ENCODE measurements at regions not wholly inside any gene's neighbourhood (a gene's known extent, or its start where the extent isn't known, plus 50 kb on each side); places are given as distances from the start of the nearest gene placed in this dataset.

GRCh38 chr3:65114041-65114440 lies 426.2 kb upstream of the ADAMTS9 start:
- no peak for DNase-seq (ENCODE audit: low spot score)

- no peak for DNase-seq (ENCODE audit: low spot score)
These were observed 425.0 kb upstream of the ADAMTS9 start for GRCh38 chr3:65112751-65113300.

GRCh38 chr3:65110661-65111060 lies 422.9 kb upstream of the ADAMTS9 start:
- DNase-seq (ENCODE audit: low spot score): no peak

GRCh38 chr3:65109966-65110500 lies 422.2 kb upstream of the ADAMTS9 start:
- no peak for DNase-seq (ENCODE audit: low spot score)

GRCh38 chr3:65107174-65107573 lies 419.4 kb upstream of the ADAMTS9 start:
- DNase-seq (ENCODE audit: low spot score): no peak

GRCh38 chr3:65101450-65101849 lies 413.6 kb upstream of the ADAMTS9 start:
- DNase-seq (ENCODE audit: low spot score): no peak

- no peak for DNase-seq (ENCODE audit: low spot score)
These were observed 410.6 kb upstream of the ADAMTS9 start for GRCh38 chr3:65098400-65098799.

- DNase-seq (ENCODE audit: low spot score): no peak
These were observed 408.4 kb upstream of the ADAMTS9 start for GRCh38 chr3:65096110-65096745.

- no peak for DNase-seq (ENCODE audit: low spot score)
These were observed 406.9 kb upstream of the ADAMTS9 start for GRCh38 chr3:65094723-65095122.

GRCh38 chr3:65093641-65094040 lies 405.8 kb upstream of the ADAMTS9 start:
- no peak for DNase-seq (ENCODE audit: low spot score)

GRCh38 chr3:65091565-65091964 lies 403.8 kb upstream of the ADAMTS9 start:
- no peak for DNase-seq (ENCODE audit: low spot score)

- DNase-seq (ENCODE audit: low spot score): no peak
These were observed 395.4 kb upstream of the ADAMTS9 start for GRCh38 chr3:65083240-65083639.

GRCh38 chr3:65081536-65081935 lies 393.7 kb upstream of the ADAMTS9 start:
- DNase-seq (ENCODE audit: low spot score): no peak

GRCh38 chr3:65080432-65080831 lies 392.6 kb upstream of the ADAMTS9 start:
- DNase-seq (ENCODE audit: low spot score): no peak

- no peak for DNase-seq (ENCODE audit: low spot score)
These were observed 391.8 kb upstream of the ADAMTS9 start for GRCh38 chr3:65079560-65079959.

GRCh38 chr3:65078748-65079147 lies 390.9 kb upstream of the ADAMTS9 start:
- no peak for DNase-seq (ENCODE audit: low spot score)

GRCh38 chr3:65077124-65077523 lies 389.3 kb upstream of the ADAMTS9 start:
- DNase-seq (ENCODE audit: low spot score): no peak

GRCh38 chr3:65070968-65071367 lies 383.2 kb upstream of the ADAMTS9 start:
- no peak for DNase-seq (ENCODE audit: low spot score)

GRCh38 chr3:65060904-65061303 lies 373.1 kb upstream of the ADAMTS9 start:
- no peak for DNase-seq (ENCODE audit: low spot score)

GRCh38 chr3:65052101-65052500 lies 364.3 kb upstream of the ADAMTS9 start:
- DNase-seq (ENCODE audit: low spot score): no peak

- DNase-seq (ENCODE audit: low spot score): no peak
These were observed 360.4 kb upstream of the ADAMTS9 start for GRCh38 chr3:65048151-65048550.

- DNase-seq (ENCODE audit: low spot score): no peak
These were observed 357.3 kb upstream of the ADAMTS9 start for GRCh38 chr3:65045138-65045537.

GRCh38 chr3:65044401-65044800 lies 356.6 kb upstream of the ADAMTS9 start:
- DNase-seq (ENCODE audit: low spot score): no peak

GRCh38 chr3:65042675-65043074 lies 354.9 kb upstream of the ADAMTS9 start:
- DNase-seq (ENCODE audit: low spot score): no peak
